Suppressor macrophage (primary cell): ENCODE measurements at regions not wholly inside any gene's neighbourhood (a gene's known extent, or its start where the extent isn't known, plus 50 kb on each side); places are given as distances from the start of the nearest gene placed in this dataset.

ENCODE experiments used
- DNase-seq, 4 experiments: peaks; one replicate each; pipeline ENCODE4 v3.0.0-alpha.2; 2020 to 2022

GRCh38 chr6:71529769-71530168 lies 241.2 kb downstream of the OGFRL1 start:
- DNase-seq, result no peak

DNA sequence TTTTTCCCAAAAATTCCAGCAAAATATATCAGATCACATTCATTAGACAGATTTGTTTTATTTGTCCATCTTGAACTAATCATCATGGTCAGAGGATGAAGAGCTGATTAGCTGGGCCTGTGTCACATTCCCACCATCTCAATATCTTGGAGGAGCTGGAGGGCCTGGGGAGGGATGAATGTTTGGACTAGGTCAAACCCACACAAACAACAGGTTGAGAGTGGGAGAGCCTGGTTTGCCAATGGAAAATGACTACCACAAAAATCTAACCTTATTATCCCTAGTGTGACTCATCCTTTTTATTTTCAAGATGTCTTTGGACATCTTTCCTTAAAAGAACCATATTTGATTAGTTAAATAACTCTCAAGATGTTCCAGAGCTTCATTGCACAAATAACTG lies 242.4 kb downstream of the OGFRL1 start:
- no peak for DNase-seq

GRCh38 chr6:71531841-71532240 lies 243.2 kb downstream of the OGFRL1 start:
- no peak for DNase-seq

GRCh38 chr6:71533939-71534379 lies 245.3 kb downstream of the OGFRL1 start:
- peak in 3 of 4 experiments; percentile 14 to 47 (median 21) for DNase-seq

- DNase-seq, result no peak
These were observed 246.3 kb downstream of the OGFRL1 start for GRCh38 chr6:71534921-71535320.

GRCh38 chr6:71537717-71538116 lies 249.1 kb downstream of the OGFRL1 start:
- peak in 2 of 4 experiments; percentile 35 to 36 for DNase-seq

- DNase-seq, result no peak
These were observed 255.4 kb downstream of the OGFRL1 start for GRCh38 chr6:71544028-71544427.

DNA sequence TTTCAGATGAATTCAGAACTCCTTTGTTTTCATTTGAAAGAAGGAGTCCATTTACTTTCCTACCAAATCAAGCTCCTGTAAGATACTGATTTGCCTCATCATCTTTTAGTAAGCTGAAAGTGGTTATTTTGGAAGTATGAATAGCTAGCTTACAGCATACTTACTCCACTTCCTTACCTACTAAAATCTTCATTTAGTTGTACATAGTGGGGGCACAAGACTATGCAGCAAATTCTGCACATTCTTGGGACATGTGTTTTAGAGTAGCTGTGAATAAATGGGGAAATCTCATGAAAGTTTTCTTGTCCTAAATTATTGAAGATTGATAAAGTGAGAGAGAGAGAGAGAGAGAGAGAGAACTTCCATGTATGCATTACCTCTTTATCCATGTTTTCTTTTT lies 256.3 kb downstream of the OGFRL1 start:
- no peak for DNase-seq

- DNase-seq, result no peak
These were observed 257.3 kb downstream of the OGFRL1 start for GRCh38 chr6:71545905-71546304.

DNA sequence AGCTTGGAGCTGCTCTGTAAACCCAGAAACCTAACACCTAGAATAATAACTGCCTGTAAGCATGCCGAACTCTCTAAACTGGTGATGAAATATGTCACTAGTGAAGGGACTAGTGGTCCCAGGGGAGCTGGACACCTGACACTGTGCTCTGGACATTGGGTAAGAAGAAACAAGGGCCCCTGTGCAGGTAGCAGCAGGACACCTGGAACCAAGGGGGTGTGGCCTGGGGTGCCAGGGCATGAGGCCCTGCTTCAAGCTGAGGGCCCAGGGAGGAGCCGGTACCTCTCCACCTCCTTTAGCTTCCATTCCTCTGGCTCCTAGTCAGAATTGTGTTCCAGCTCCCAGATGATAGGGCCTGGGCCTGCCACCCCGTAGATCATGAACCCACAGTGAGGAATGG lies 263.2 kb downstream of the OGFRL1 start:
- DNase-seq, result no peak

GRCh38 chr6:71556141-71556540 lies 267.5 kb downstream of the OGFRL1 start:
- DNase-seq, result no peak

GRCh38 chr6:71558974-71559373 lies 270.4 kb downstream of the OGFRL1 start:
- no peak for DNase-seq

- DNase-seq, result no peak
These were observed 279.0 kb downstream of the OGFRL1 start for GRCh38 chr6:71567562-71567961.

DNA sequence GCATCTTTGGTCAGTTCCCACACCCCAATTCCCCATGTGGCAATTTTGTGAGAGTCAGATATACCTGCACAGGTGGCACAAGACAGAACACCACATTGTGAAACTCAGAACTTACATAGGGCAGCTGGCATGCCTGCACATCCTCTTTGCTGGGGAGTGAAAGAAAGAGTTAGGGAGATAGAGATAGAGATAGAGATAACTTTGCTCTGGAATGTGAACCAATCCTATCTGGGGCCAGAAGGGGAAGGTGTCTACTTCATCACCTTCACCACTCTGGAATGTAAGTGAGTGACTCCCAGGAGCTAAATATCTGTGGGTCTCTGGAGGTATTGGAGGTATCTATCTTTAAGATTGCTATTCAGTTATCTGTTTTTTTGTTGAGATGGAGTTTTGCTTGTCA lies 289.2 kb downstream of the OGFRL1 start:
- no peak for DNase-seq

- DNase-seq, result no peak
These were observed 291.3 kb downstream of the OGFRL1 start for GRCh38 chr6:71579902-71580301.

DNA sequence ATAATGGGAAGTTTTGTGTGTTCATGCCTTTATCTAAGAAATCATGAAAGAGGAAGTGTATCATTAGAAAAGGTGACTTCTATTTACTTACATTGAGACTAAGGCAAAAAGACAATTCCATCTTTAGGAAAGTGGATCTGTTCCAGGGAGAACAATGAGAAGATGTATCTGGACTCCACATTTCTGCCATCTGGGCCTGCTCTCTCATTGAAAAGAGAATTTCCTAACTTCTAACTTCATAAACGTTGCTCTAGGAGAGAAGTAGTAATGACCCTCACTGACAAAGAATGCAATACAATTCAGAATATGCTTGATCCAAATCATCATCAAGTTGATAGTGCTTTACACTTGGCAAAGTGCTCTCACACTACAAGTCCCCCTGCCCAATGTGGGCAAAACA lies 294.2 kb downstream of the OGFRL1 start:
- DNase-seq, result no peak

DNA sequence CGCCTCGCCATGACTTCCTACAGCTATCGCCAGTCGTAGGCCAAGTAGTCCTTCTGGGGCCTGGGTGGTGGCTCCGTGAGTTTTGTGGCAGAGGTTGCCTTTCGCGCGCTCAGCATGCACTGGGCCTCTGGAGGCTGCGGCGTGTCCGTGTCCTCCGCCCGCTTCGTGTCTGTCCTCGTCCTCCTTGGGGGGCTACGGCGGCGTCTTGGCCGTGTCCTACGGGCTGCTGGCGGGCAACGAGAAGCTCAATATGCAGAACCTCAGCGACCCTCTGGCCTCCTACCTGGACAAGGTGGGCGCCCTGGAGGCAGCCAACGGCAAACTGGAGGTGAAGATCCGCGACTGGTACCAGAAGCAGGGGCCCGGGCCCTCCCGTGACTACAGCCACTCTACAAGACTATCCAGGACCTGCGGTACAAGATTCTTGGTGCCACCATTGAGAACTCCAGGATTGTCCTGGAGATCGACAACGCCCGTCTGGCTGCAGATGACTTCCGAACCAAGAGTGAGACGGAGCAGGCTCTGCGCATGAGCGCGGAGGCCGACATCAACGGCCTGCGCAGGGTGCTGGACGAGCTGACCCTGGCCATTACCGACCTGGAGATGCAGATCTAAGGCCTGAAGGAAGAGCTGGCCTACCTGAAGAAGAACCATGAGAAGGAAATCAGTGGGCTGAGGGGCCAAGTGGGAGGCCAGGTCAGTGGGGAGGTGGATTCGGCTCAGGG lies 296.3 kb downstream of the OGFRL1 start:
- DNase-seq, result no peak

DNA sequence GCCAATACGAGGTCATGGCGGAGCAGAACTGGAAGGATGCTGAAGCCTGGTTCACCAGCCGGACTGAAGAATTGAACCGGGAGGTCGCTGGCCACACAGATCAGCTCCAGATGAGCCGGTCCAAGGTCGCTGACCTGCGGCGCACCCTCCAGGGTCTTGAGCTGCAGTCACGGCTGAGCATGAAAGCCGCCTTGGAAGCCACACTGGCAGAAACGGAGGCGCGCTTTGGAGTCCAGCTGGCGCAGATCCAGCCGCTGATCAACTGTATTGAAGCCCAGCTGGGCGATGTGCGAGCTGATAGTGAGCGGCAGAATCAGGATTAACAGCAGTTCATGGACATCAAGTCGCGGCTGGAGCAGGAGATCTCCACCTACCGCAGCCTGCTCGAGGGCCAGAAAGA lies 296.9 kb downstream of the OGFRL1 start:
- no peak for DNase-seq

- DNase-seq, result no peak
These were observed 297.9 kb upstream of the RIMS1 start for GRCh38 chr6:71588490-71588889.

- DNase-seq, result no peak
These were observed 297.1 kb upstream of the RIMS1 start for GRCh38 chr6:71589254-71589653.

- no peak for DNase-seq
These were observed 293.7 kb upstream of the RIMS1 start for GRCh38 chr6:71592643-71593042.

GRCh38 chr6:71599359-71599758 lies 287.0 kb upstream of the RIMS1 start:
- DNase-seq, result no peak

GRCh38 chr6:71602385-71603007 lies 283.9 kb upstream of the RIMS1 start:
- no peak for DNase-seq

GRCh38 chr6:71603021-71603420 lies 283.3 kb upstream of the RIMS1 start:
- no peak for DNase-seq

- DNase-seq, result no peak
These were observed 277.7 kb upstream of the RIMS1 start for GRCh38 chr6:71608646-71609045.
